ENCODE measurements at regions not wholly inside any gene's neighbourhood (a gene's known extent, or its start where the extent isn't known, plus 50 kb on each side); places are given as distances from the start of the nearest gene placed in this dataset.

DNA sequence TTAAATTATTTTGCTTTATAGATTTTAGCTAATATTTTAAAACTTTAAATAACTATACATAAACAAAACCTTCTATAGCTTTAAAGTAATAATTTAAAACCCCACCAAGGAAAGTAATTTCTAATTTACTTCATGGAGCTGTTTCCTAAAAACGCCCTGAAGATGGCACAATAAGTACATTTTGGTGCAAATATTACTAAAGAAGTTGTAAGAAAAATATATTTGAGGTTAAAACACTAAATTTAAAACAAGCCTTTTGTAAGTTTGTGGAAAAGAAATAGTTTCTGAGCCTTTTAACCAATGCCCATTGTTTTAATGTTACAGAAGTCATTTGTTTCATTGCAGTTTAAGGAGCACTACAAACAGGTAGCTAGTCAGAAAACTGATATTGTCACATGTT, 137.4 kb upstream of the AGA start:
- H3K9me3 ChIP-seq = no peaks in the 10 kb centered on the region
- DNase-seq = no peak
- TF ChIP-seq, protein P1, sequence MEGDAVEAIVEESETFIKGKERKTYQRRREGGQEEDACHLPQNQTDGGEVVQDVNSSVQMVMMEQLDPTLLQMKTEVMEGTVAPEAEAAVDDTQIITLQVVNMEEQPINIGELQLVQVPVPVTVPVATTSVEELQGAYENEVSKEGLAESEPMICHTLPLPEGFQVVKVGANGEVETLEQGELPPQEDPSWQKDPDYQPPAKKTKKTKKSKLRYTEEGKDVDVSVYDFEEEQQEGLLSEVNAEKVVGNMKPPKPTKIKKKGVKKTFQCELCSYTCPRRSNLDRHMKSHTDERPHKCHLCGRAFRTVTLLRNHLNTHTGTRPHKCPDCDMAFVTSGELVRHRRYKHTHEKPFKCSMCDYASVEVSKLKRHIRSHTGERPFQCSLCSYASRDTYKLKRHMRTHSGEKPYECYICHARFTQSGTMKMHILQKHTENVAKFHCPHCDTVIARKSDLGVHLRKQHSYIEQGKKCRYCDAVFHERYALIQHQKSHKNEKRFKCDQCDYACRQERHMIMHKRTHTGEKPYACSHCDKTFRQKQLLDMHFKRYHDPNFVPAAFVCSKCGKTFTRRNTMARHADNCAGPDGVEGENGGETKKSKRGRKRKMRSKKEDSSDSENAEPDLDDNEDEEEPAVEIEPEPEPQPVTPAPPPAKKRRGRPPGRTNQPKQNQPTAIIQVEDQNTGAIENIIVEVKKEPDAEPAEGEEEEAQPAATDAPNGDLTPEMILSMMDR (IDR thresholded peaks at IDR 0.05; ENCODE audit: low read depth, low read length) = no peak; the same call in 1 of the 2 replicates

DNA sequence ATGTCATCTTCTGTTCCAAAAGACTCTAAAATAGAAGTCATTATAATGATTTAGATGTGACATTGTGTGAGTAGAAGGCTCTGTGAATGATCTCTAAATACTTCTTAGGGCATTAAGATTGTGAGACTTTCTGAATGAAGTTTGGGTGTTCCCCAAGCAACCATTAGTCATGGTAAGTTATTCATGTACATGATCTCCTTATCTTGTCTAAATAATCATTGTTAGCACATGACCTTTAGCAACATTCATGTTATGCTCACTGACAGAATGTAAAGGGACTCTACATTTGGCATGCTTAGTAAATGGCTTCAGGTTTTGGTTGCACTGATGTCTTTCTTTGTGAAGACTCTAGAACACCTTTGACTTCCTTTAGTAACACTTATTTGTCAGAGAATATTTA, 140.8 kb upstream of the AGA start:
- Histone ChIP-seq H3K36me3 (no peaks in the 10 kb centered on the region), H3K4me1 (no peaks in the 10 kb centered on the region), H3K27me3 (no peaks in the 10 kb centered on the region), H3K4me3 (ENCODE audit: low read depth, low read length) (no peak overlapping the region), H3K9me3 (no peaks in the 10 kb centered on the region)
- no peak for DNase-seq
- TF ChIP-seq, protein P1 (IDR thresholded peaks at IDR 0.05; ENCODE audit: low read depth, low read length) = no peak

More for the DNA sequence above, 137.4 kb upstream of the AGA start:
- no peak overlapping the region for H3K4me3 ChIP-seq (ENCODE audit: low read depth, low read length)
- no peaks in the 10 kb centered on the region for H3K27me3 ChIP-seq
- no peaks in the 10 kb centered on the region for H3K4me1 ChIP-seq
- no peaks in the 10 kb centered on the region for H3K36me3 ChIP-seq

DNA sequence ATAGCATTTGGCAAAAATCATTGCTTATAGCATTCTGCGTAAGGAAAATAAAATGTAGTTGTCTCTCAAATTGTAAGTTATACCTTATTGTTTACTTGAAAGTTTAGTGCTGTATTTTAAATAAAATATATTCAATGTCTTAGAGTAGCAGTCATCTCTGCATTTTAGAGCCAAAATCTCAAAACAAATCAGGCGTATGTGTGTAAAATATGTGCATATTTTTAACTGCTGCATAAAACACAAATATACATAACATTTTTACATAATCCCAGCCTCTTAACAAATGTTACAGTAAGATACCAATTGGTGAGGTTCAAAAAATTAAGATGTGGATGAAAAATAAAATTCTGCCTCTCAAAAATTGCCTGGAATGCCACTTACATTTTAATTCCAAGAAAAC, 145.8 kb upstream of the AGA start:
- TF ChIP-seq, protein P1 (IDR thresholded peaks at IDR 0.05; ENCODE audit: low read depth, low read length) = no peak

DNA sequence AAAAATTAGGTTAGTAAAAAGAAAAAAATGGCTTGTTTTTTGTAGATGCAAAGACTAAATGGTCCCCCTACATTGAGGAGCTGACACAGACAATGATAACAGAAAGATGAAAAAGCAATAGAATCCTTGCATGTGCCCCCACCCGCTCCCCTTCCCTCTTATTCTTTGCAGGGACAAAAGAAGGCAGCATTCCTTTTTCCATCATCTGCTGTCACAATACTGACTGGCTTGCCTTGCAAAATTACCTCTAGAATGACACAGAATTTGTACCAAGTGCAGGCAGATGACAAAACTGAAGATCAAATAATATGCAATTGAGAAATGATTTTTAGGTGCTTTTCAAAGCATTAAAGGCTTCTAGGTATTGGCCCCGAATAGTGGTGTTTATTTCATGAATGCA, 153.1 kb upstream of the AGA start:
- Histone ChIP-seq H3K4me1 (peaks cover 4% of the 10 kb centered on the region; the same call in 1 of the 2 replicates), H3K36me3 (no peaks in the 10 kb centered on the region), H3K4me3 (ENCODE audit: low read depth, low read length) (no peak overlapping the region), H3K27me3 (no peaks in the 10 kb centered on the region), H3K9me3 (no peaks in the 10 kb centered on the region)
- no peak for DNase-seq
- TF ChIP-seq, protein P1 (IDR thresholded peaks at IDR 0.05; ENCODE audit: low read depth, low read length) = no peak

More for the DNA sequence above, 145.8 kb upstream of the AGA start:
- H3K9me3 ChIP-seq = no peaks in the 10 kb centered on the region
- no peaks in the 10 kb centered on the region for H3K4me1 ChIP-seq
- no peaks in the 10 kb centered on the region for H3K36me3 ChIP-seq
- no peaks in the 10 kb centered on the region for H3K27me3 ChIP-seq
- H3K4me3 ChIP-seq (ENCODE audit: low read depth, low read length) = no peak overlapping the region
- DNase-seq = no peak

DNA sequence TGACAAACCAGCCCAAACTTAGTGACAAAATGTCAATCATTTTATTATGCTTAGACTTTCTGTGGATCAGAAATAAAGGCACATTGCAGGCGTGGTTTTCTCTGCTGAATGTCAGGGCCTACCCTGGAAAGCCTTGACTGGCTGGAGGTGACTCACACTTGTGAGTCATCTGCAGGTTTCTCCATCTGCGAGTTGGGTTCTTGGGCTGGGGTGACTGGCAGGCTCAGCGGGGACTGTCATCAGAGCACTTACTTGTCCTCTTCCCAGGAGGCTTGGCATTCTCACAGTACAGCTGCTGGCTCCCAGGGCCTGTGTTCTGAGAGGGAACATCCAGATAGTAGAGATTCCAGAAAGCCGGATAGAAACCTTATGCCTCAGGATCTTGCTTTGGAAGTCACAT, 153.8 kb upstream of the AGA start:
- Histone ChIP-seq H3K36me3 (no peaks in the 10 kb centered on the region), H3K9me3 (no peaks in the 10 kb centered on the region), H3K4me3 (ENCODE audit: low read depth, low read length) (no peak overlapping the region), H3K4me1 (peaks cover 4% of the 10 kb centered on the region; the same call in 1 of the 2 replicates), H3K27me3 (no peaks in the 10 kb centered on the region)
- TF ChIP-seq, protein P1 (IDR thresholded peaks at IDR 0.05; ENCODE audit: low read depth, low read length) = no peak
- peak; percentile 76 for DNase-seq

DNA sequence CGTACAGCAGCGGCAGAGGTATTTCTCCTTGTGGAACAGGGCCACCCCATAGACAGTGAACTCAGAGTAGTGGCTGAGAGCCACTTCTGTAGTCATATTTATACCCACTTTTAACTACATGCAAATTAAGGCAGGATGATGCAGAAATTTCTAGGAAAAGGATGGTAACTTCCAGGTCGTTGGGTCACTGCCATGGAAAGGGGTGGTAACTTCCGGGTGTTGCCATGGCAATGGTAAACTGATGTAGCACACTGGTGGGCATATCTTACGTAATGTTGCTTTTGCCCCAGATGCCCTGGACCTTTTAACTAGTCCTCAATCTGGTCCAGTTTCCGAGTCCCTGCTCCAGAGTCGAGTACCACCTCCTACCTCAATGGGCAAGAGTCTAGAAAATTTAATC, 154.8 kb upstream of the AGA start:
- H3K4me3 ChIP-seq (ENCODE audit: low read depth, low read length) = no peak overlapping the region
- H3K4me1 ChIP-seq = peaks cover 4% of the 10 kb centered on the region; the same call in 1 of the 2 replicates
- H3K9me3 ChIP-seq = no peaks in the 10 kb centered on the region
- H3K36me3 ChIP-seq = no peaks in the 10 kb centered on the region
- no peak for DNase-seq
- TF ChIP-seq, protein P1 (IDR thresholded peaks at IDR 0.05; ENCODE audit: low read depth, low read length) = no peak
- H3K27me3 ChIP-seq = no peaks in the 10 kb centered on the region
